ENCODE measurements at regions not wholly inside any gene's neighbourhood (a gene's known extent, or its start where the extent isn't known, plus 50 kb on each side); places are given as distances from the start of the nearest gene placed in this dataset.
"Not testable (repeated sequence)": the region's sequence is repeated elsewhere in the genome, so short reads cannot be mapped to it uniquely, and the experiment has no call there.

GRCh38 chrX:122221810-122222209 is 962.3 kb upstream of the GRIA3 start:
- H3K4me3 ChIP-seq (ENCODE audit: low read length in 2 of 2); H3K4ac ChIP-seq (ENCODE audit: low read length); H3K9me3 ChIP-seq (replicated peaks in 1 of 2; ENCODE audit: control insufficient read depth in 2 of 2, insufficient read depth in 1 of 2, low read depth in 1 of 2, low read length in 2 of 2); H3K27me3 ChIP-seq (ENCODE audit: control insufficient read depth in 3 of 3, insufficient read depth in 3 of 3, low read depth in 1 of 3, low read length in 3 of 3); H2AFZ ChIP-seq (ENCODE audit: low read length); H3K79me1 ChIP-seq (ENCODE audit: low read depth, low read length); H3K36me3 ChIP-seq (replicated peaks in 1 of 2; ENCODE audit: control insufficient read depth in 2 of 2, insufficient read depth in 2 of 2, low read length in 2 of 2); H3K14ac ChIP-seq (ENCODE audit: low read length); H4K8ac ChIP-seq (ENCODE audit: low read depth, low read length); H3K23ac ChIP-seq (ENCODE audit: low read depth, low read length, poor library complexity); H3K18ac ChIP-seq (ENCODE audit: low read length); H2BK12ac ChIP-seq (ENCODE audit: low read length); H2BK120ac ChIP-seq (ENCODE audit: low read depth, low read length); H2BK15ac ChIP-seq (ENCODE audit: low read length); H2BK5ac ChIP-seq (ENCODE audit: low read length); H2AK5ac ChIP-seq (ENCODE audit: low read depth, low read length); H3K9ac ChIP-seq (ENCODE audit: low read depth, low read length, poor library complexity); H4K91ac ChIP-seq (ENCODE audit: low read depth, low read length, poor library complexity); DNase-seq (ENCODE audit: low spot score); H3K4me1 ChIP-seq (ENCODE audit: control insufficient read depth in 2 of 2, insufficient read depth in 1 of 2, low read depth in 1 of 2, low read length in 2 of 2): not testable (repeated sequence)
- no CpG with 5 or more reads among the region's 4 CpGs for WGBS, 2 donors (ENCODE audit: extremely low coverage in 2 of 2, insufficient read length in 2 of 2, insufficient replicate concordance in 1 of 2)
- peak overlapping the region; percentile 88 for H3K27ac ChIP-seq (replicated peaks; ENCODE audit: low read length)
- H3K4me2 ChIP-seq (ENCODE audit: insufficient read depth, low read length, poor library complexity, severe bottlenecking): peak overlapping the region; percentile 25

DNA sequence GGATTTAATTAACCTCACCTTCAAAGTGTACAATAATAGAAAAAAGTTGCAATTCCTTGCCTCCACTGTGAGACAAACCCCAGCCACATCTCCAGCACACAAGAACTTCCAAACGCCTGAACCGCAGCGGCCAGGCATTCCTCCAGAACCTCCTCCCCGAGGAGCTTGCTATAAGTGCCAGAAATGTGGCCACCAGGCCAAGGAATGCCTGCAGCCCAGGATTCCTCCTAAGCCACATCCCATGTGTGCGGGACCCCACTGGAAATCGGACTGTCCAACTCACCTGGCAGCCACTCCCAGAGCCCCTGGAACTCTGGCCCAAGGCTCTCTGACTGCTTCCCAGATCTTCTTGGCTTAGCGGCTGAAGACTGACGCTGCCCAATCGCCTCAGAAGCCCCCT is 959.9 kb upstream of the GRIA3 start:
- H3K36me3 ChIP-seq (replicated peaks in 1 of 2; ENCODE audit: control insufficient read depth in 2 of 2, insufficient read depth in 2 of 2, low read length in 2 of 2); H3K4ac ChIP-seq (ENCODE audit: low read length); H2AFZ ChIP-seq (ENCODE audit: low read length); H3K27ac ChIP-seq (replicated peaks; ENCODE audit: low read length); H3K79me1 ChIP-seq (ENCODE audit: low read depth, low read length); H2BK120ac ChIP-seq (ENCODE audit: low read depth, low read length); DNase-seq (ENCODE audit: low spot score); H3K14ac ChIP-seq (ENCODE audit: low read length); H3K4me3 ChIP-seq (ENCODE audit: low read length in 2 of 2); H2AK5ac ChIP-seq (ENCODE audit: low read depth, low read length); H3K23ac ChIP-seq (ENCODE audit: low read depth, low read length, poor library complexity); H3K18ac ChIP-seq (ENCODE audit: low read length); H2BK12ac ChIP-seq (ENCODE audit: low read length); H2BK5ac ChIP-seq (ENCODE audit: low read length); H3K27me3 ChIP-seq (ENCODE audit: control insufficient read depth in 3 of 3, insufficient read depth in 3 of 3, low read depth in 1 of 3, low read length in 3 of 3); H3K9me3 ChIP-seq (replicated peaks in 1 of 2; ENCODE audit: control insufficient read depth in 2 of 2, insufficient read depth in 1 of 2, low read depth in 1 of 2, low read length in 2 of 2); H3K9ac ChIP-seq (ENCODE audit: low read depth, low read length, poor library complexity); H2BK15ac ChIP-seq (ENCODE audit: low read length); H4K91ac ChIP-seq (ENCODE audit: low read depth, low read length, poor library complexity); H3K4me2 ChIP-seq (ENCODE audit: insufficient read depth, low read length, poor library complexity, severe bottlenecking); H3K4me1 ChIP-seq (ENCODE audit: control insufficient read depth in 2 of 2, insufficient read depth in 1 of 2, low read depth in 1 of 2, low read length in 2 of 2); H4K8ac ChIP-seq (ENCODE audit: low read depth, low read length): not testable (repeated sequence)
- no CpG with 5 or more reads among the region's 9 CpGs for WGBS, 2 donors (ENCODE audit: extremely low coverage in 2 of 2, insufficient read length in 2 of 2, insufficient replicate concordance in 1 of 2)

GRCh38 chrX:122238801-122239200 is 945.3 kb upstream of the GRIA3 start:
- no peak overlapping the region for H3K27ac ChIP-seq (replicated peaks; ENCODE audit: low read length)
- H3K18ac ChIP-seq (ENCODE audit: low read length): no peak overlapping the region
- no peak overlapping the region for H4K8ac ChIP-seq (ENCODE audit: low read depth, low read length)
- H3K4me3 ChIP-seq (ENCODE audit: low read length in 2 of 2): no peak overlapping the region
- H2AFZ ChIP-seq (ENCODE audit: low read length): no peak overlapping the region
- no peak overlapping the region for H3K4me2 ChIP-seq (ENCODE audit: insufficient read depth, low read length, poor library complexity, severe bottlenecking)
- H3K9ac ChIP-seq (ENCODE audit: low read depth, low read length, poor library complexity): no peak overlapping the region
- no peak overlapping the region for H3K14ac ChIP-seq (ENCODE audit: low read length)
- no peak overlapping the region for H3K4ac ChIP-seq (ENCODE audit: low read length)
- H2BK120ac ChIP-seq (ENCODE audit: low read depth, low read length): no peak overlapping the region
- no peaks in the 10 kb centered on the region for H3K79me1 ChIP-seq (ENCODE audit: low read depth, low read length)
- H3K4me1 ChIP-seq (ENCODE audit: control insufficient read depth in 2 of 2, insufficient read depth in 1 of 2, low read depth in 1 of 2, low read length in 2 of 2): no peaks in the 10 kb centered on the region
- H3K23ac ChIP-seq (ENCODE audit: low read depth, low read length, poor library complexity): no peak overlapping the region
- no peak overlapping the region for H2BK12ac ChIP-seq (ENCODE audit: low read length)
- no peak for DNase-seq (ENCODE audit: low spot score)
- H3K9me3 ChIP-seq (replicated peaks in 1 of 2; ENCODE audit: control insufficient read depth in 2 of 2, insufficient read depth in 1 of 2, low read depth in 1 of 2, low read length in 2 of 2): no peaks in the 10 kb centered on the region
- no peak overlapping the region for H2AK5ac ChIP-seq (ENCODE audit: low read depth, low read length)
- H2BK15ac ChIP-seq (ENCODE audit: low read length): no peak overlapping the region
- no peak overlapping the region for H2BK5ac ChIP-seq (ENCODE audit: low read length)
- no peaks in the 10 kb centered on the region for H3K36me3 ChIP-seq (replicated peaks in 1 of 2; ENCODE audit: control insufficient read depth in 2 of 2, insufficient read depth in 2 of 2, low read length in 2 of 2)
- H3K27me3 ChIP-seq (ENCODE audit: control insufficient read depth in 3 of 3, insufficient read depth in 3 of 3, low read depth in 1 of 3, low read length in 3 of 3): no peaks in the 10 kb centered on the region
- H4K91ac ChIP-seq (ENCODE audit: low read depth, low read length, poor library complexity): no peak overlapping the region

- no peaks in the 10 kb centered on the region for H3K9me3 ChIP-seq (replicated peaks in 1 of 2; ENCODE audit: control insufficient read depth in 2 of 2, insufficient read depth in 1 of 2, low read depth in 1 of 2, low read length in 2 of 2)
- no peak overlapping the region for H2BK15ac ChIP-seq (ENCODE audit: low read length)
- H2BK120ac ChIP-seq (ENCODE audit: low read depth, low read length): no peak overlapping the region
- H3K4ac ChIP-seq (ENCODE audit: low read length): no peak overlapping the region
- H3K9ac ChIP-seq (ENCODE audit: low read depth, low read length, poor library complexity): no peak overlapping the region
- H3K14ac ChIP-seq (ENCODE audit: low read length): no peak overlapping the region
- WGBS, 2 donors (ENCODE audit: extremely low coverage in 2 of 2, insufficient read length in 2 of 2, insufficient replicate concordance in 1 of 2): no CpG with 5 or more reads among the region's 7 CpGs
- no peak overlapping the region for H3K23ac ChIP-seq (ENCODE audit: low read depth, low read length, poor library complexity)
- no peaks in the 10 kb centered on the region for H3K4me1 ChIP-seq (ENCODE audit: control insufficient read depth in 2 of 2, insufficient read depth in 1 of 2, low read depth in 1 of 2, low read length in 2 of 2)
- H2AFZ ChIP-seq (ENCODE audit: low read length): no peak overlapping the region
- H2BK12ac ChIP-seq (ENCODE audit: low read length): no peak overlapping the region
- H2BK5ac ChIP-seq (ENCODE audit: low read length): no peak overlapping the region
- no peak overlapping the region for H4K91ac ChIP-seq (ENCODE audit: low read depth, low read length, poor library complexity)
- H3K27me3 ChIP-seq (ENCODE audit: control insufficient read depth in 3 of 3, insufficient read depth in 3 of 3, low read depth in 1 of 3, low read length in 3 of 3): no peaks in the 10 kb centered on the region
- H3K4me2 ChIP-seq (ENCODE audit: insufficient read depth, low read length, poor library complexity, severe bottlenecking): no peak overlapping the region
- no peaks in the 10 kb centered on the region for H3K79me1 ChIP-seq (ENCODE audit: low read depth, low read length)
- no peak overlapping the region for H2AK5ac ChIP-seq (ENCODE audit: low read depth, low read length)
- no peak overlapping the region for H3K18ac ChIP-seq (ENCODE audit: low read length)
- no peak overlapping the region for H3K27ac ChIP-seq (replicated peaks; ENCODE audit: low read length)
- H4K8ac ChIP-seq (ENCODE audit: low read depth, low read length): no peak overlapping the region
- no peak for DNase-seq (ENCODE audit: low spot score)
- H3K4me3 ChIP-seq (ENCODE audit: low read length in 2 of 2): no peak overlapping the region
- no peaks in the 10 kb centered on the region for H3K36me3 ChIP-seq (replicated peaks in 1 of 2; ENCODE audit: control insufficient read depth in 2 of 2, insufficient read depth in 2 of 2, low read length in 2 of 2)
Measured at GRCh38 chrX:122241959-122242358, 942.1 kb upstream of the GRIA3 start.
